HG03159 (cell line): ENCODE measurements at regions not wholly inside any gene's neighbourhood (a gene's known extent, or its start where the extent isn't known, plus 50 kb on each side); places are given as distances from the start of the nearest gene placed in this dataset.

ENCODE experiments used
- ATAC-seq: cut with Tn5 transposase; IDR thresholded peaks from one replicate; pipeline ENCODE4 v1.9.1; 2021; ENCODE audit warnings: mild to moderate bottlenecking, moderate library complexity; ENCODE audit not compliant: unreplicated experiment

- ATAC-seq, result no peak
Observed at GRCh38 chr13:90402102-90402501, 945.4 kb upstream of the MIR17HG start.

GRCh38 chr13:90402613-90403012 is 944.9 kb upstream of the MIR17HG start:
- no peak for ATAC-seq

- ATAC-seq, result no peak
Observed at GRCh38 chr13:90403330-90404082, 944.0 kb upstream of the MIR17HG start.

GRCh38 chr13:90405301-90405700 is 942.2 kb upstream of the MIR17HG start:
- no peak for ATAC-seq

GRCh38 chr13:90412980-90413379 is 934.5 kb upstream of the MIR17HG start:
- ATAC-seq, result no peak

- ATAC-seq, result no peak
Observed at GRCh38 chr13:90413548-90413947, 933.9 kb upstream of the MIR17HG start.

GRCh38 chr13:90414691-90415596 is 932.5 kb upstream of the MIR17HG start:
- ATAC-seq, result no peak

GRCh38 chr13:90415902-90416301 is 931.6 kb upstream of the MIR17HG start:
- no peak for ATAC-seq

GRCh38 chr13:90416519-90416918 is 931.0 kb upstream of the MIR17HG start:
- ATAC-seq, result no peak

- ATAC-seq, result no peak
Observed at GRCh38 chr13:90416938-90417337, 930.5 kb upstream of the MIR17HG start.

- ATAC-seq, result no peak
Observed at GRCh38 chr13:90420683-90421082, 926.8 kb upstream of the MIR17HG start.

- ATAC-seq, result no peak
Observed at GRCh38 chr13:90427322-90428272, 919.9 kb upstream of the MIR17HG start.

GRCh38 chr13:90428522-90429210 is 918.8 kb upstream of the MIR17HG start:
- ATAC-seq, result no peak

- no peak for ATAC-seq
Observed at GRCh38 chr13:90430127-90430526, 917.4 kb upstream of the MIR17HG start.

GRCh38 chr13:90436697-90437096 is 910.8 kb upstream of the MIR17HG start:
- ATAC-seq, result no peak

GRCh38 chr13:90438576-90438975 is 908.9 kb upstream of the MIR17HG start:
- no peak for ATAC-seq

GRCh38 chr13:90443268-90443667 is 904.2 kb upstream of the MIR17HG start:
- no peak for ATAC-seq

- no peak for ATAC-seq
Observed at GRCh38 chr13:90444232-90444631, 903.3 kb upstream of the MIR17HG start.

- ATAC-seq, result no peak
Observed at GRCh38 chr13:90445179-90445578, 902.3 kb upstream of the MIR17HG start.

GRCh38 chr13:90447034-90447733 is 900.3 kb upstream of the MIR17HG start:
- no peak for ATAC-seq
